GM10266 (cell line): ENCODE measurements at regions not wholly inside any gene's neighbourhood (a gene's known extent, or its start where the extent isn't known, plus 50 kb on each side); places are given as distances from the start of the nearest gene placed in this dataset.
"Not testable (repeated sequence)": the region's sequence is repeated elsewhere in the genome, so short reads cannot be mapped to it uniquely, and the experiment has no call there.

Experiments
- DNase-seq: peaks from one replicate; pipeline ENCODE4 v3.0.0; 2012; ENCODE audit errors: extremely low spot score
- CTCF ChIP-seq: IDR thresholded peaks from 2 replicates; pipeline ENCODE4 v1.5.1; 2012; ENCODE audit warnings: mild to moderate bottlenecking, low read depth; ENCODE audit not compliant: control insufficient read depth, insufficient read depth; ENCODE audit errors: missing control alignments

DNA sequence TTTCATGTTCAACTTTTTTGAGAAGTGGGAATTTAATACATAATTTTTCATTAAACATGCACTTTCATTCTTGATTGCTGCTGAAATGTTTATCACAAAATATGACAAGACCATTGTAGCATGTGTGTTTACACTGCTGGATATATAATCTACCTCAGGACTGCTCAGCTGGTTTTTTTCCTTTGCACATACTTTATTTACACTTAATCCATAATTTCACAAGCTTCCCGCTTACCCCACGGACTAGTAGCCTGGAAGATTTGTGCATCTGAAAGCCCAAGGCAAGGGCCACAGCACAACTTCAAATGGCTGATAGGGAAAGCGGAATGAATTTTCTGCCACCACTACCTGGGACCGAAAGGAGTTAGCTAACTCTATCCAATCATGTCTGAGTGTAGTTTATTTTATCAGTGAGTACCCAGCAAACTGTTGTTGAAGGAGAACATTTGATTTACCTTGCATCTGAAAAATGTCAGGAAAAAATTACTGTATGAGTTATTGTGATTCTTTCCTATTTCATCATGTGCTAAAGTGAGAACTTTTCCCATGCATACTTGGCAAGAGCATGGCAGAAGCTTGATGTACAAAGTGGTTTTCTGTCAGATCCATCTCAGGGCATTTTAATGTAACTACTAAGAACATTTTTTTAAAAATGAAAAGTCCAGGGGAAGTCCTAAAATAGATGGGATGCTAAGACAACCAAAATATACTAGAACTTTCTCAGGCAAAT is 558.2 kb upstream of the USP24 start:
- DNase-seq = no peak
- TF ChIP-seq CTCF = no peak

DNA sequence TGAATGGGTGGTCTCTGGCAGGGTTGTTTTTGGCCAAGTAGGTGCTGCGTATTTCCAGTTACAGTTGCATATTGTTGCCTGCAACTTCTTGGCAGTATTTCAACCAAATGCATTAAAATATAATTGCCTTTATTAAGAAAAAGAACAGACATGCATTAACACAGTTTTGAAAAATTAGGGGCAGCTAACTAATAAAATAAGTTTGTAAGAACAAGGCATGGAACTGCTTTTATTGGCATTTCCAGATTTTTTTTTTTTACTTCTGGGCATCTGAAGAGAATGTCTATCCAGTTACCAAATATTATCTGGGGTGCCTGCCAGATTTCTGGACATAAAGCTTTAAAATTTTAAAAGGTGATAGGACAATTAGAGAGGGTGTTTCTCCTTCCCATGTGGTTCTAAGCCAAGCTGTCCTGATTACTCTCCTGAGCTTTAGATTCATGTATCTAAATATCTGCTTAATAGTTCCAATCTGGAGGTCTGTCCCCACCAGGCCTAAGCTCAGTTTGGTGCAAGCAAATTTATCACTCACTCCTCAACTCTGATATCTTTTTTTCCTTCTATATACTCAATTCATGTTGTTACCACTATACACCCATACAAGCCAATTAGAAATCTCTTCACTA is 553.3 kb upstream of the USP24 start:
- no peak for TF ChIP-seq CTCF
- DNase-seq = no peak

GRCh38 chr1:55767171-55767570 is 552.0 kb upstream of the USP24 start:
- TF ChIP-seq CTCF = no peak

DNA sequence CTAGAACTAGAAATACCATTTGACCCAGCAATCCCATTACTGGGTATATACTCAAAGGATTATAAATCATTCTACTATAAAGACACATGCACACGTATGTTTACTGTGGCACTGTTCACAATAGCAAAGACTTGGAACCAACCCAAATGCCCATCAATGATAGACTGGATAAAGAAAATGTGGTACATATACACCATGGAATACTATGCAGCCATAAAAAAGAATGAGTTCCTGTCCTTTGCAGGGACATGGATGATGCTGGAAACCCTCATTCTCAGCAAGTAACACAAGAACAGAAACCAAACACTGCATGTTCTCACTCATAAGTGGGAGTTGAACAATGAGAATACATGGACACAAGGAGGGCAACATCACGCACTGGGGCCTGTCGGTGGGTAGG is 550.3 kb upstream of the USP24 start:
- not testable (repeated sequence) for DNase-seq

More at GRCh38 chr1:55767171-55767570, 552.0 kb upstream of the USP24 start:
- DNase-seq = no peak

- no peak for DNase-seq
- no peak for TF ChIP-seq CTCF
Measured at GRCh38 chr1:55751776-55752175, 536.6 kb upstream of the USP24 start.

DNA sequence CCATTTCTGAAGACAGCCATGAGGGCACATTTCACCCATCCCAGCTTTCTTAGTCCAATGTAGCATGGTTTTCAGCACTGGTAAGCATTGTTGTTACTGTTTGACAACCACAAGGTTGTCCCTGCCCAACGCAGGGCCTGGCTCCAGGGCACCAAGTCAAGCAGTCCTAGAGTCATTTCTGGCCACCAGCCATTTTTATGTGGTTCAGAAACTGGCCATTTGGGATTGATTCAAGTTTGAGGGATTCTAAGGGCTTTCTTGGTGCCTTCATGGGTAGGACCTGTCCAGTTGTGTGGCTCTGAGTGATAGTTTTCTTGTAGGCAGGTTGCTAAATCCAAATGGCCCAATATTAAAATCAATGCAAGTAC is 535.4 kb upstream of the USP24 start:
- no peak for DNase-seq
- TF ChIP-seq CTCF = no peak

GRCh38 chr1:55749975-55750627 is 534.9 kb upstream of the USP24 start:
- DNase-seq = no peak
- TF ChIP-seq CTCF = no peak
